GM10248 (cell line): ENCODE measurements at regions not wholly inside any gene's neighbourhood (a gene's known extent, or its start where the extent isn't known, plus 50 kb on each side); places are given as distances from the start of the nearest gene placed in this dataset.

Experiments used
- CTCF ChIA-PET: fragments of 300-600 bp; sonication (Branson Sonifier 250); formaldehyde crosslinking; extraction: SDS; loops from one replicate; lab custom pipeline; 2021; ENCODE audit warnings: antibody characterized with exemption; lab: Yijun Ruan, JAX
- POLR2A ChIA-PET: fragments of 350-650 bp; sonication (Branson Sonifier 250); formaldehyde crosslinking; extraction: SDS; loops from one replicate; lab custom pipeline; 2020; ENCODE audit warnings: antibody characterized with exemption; lab: Yijun Ruan, JAX
- DNase-seq: peaks from one replicate; pipeline ENCODE4 v3.0.0; 2012; ENCODE audit errors: extremely low spot score
- TF ChIP-seq, protein P1 (sequence below): IDR thresholded peaks from 2 replicates; pipeline ENCODE4 v1.5.1; 2012; ENCODE audit warnings: mild to moderate bottlenecking, low read depth; ENCODE audit errors: extremely low read depth, missing control alignments, control extremely low read depth

GRCh38 chr10:57165671-57166070 lies 804.6 kb upstream of the ZWINT start:
- POLR2A ChIA-PET, result no interaction called here

GRCh38 chr10:57162231-57162630 lies 801.2 kb upstream of the ZWINT start:
- POLR2A ChIA-PET, result no interaction called here
- TF ChIP-seq, protein P1, sequence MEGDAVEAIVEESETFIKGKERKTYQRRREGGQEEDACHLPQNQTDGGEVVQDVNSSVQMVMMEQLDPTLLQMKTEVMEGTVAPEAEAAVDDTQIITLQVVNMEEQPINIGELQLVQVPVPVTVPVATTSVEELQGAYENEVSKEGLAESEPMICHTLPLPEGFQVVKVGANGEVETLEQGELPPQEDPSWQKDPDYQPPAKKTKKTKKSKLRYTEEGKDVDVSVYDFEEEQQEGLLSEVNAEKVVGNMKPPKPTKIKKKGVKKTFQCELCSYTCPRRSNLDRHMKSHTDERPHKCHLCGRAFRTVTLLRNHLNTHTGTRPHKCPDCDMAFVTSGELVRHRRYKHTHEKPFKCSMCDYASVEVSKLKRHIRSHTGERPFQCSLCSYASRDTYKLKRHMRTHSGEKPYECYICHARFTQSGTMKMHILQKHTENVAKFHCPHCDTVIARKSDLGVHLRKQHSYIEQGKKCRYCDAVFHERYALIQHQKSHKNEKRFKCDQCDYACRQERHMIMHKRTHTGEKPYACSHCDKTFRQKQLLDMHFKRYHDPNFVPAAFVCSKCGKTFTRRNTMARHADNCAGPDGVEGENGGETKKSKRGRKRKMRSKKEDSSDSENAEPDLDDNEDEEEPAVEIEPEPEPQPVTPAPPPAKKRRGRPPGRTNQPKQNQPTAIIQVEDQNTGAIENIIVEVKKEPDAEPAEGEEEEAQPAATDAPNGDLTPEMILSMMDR, result no peak
- CTCF ChIA-PET, result interaction anchor here (1.1 kb wide), 1 partner anchor 9 kb away, joined by 4 read pairs; no protein-coding TSS in a partner anchor
- DNase-seq, result no peak

More at GRCh38 chr10:57165671-57166070, 804.6 kb upstream of the ZWINT start:
- TF ChIP-seq, protein P1, result no peak
- DNase-seq, result no peak
- CTCF ChIA-PET, result interaction anchor here (1.2 kb wide), 1 partner anchor 12 kb away, joined by 3 read pairs; no protein-coding TSS in a partner anchor

DNA sequence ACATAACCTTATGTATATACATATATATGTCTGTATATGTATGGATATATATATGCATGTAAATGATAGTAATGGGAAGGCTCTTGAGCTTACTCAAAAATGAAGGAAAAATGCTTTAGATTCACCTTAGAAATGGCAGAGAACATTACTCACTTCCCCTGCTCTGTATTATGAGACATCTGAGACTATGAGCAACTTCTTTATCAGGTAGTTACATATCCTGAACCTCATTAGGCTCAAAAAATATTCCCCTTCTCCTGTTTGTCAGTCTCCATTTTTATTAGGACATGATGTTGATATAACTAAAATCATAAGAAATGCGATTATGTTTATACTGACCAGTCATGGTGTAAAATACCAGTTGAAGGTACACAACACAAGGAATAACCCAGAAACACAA lies 800.1 kb upstream of the ZWINT start:
- ChIA-PET CTCF (no interaction called here), POLR2A (no interaction called here)
- TF ChIP-seq, protein P1, result no peak
- DNase-seq, result no peak

GRCh38 chr10:57145548-57145947 lies 784.5 kb upstream of the ZWINT start:
- TF ChIP-seq, protein P1, result no peak
- DNase-seq, result peak; percentile 10
- ChIA-PET POLR2A (no interaction called here), CTCF (no interaction called here)

DNA sequence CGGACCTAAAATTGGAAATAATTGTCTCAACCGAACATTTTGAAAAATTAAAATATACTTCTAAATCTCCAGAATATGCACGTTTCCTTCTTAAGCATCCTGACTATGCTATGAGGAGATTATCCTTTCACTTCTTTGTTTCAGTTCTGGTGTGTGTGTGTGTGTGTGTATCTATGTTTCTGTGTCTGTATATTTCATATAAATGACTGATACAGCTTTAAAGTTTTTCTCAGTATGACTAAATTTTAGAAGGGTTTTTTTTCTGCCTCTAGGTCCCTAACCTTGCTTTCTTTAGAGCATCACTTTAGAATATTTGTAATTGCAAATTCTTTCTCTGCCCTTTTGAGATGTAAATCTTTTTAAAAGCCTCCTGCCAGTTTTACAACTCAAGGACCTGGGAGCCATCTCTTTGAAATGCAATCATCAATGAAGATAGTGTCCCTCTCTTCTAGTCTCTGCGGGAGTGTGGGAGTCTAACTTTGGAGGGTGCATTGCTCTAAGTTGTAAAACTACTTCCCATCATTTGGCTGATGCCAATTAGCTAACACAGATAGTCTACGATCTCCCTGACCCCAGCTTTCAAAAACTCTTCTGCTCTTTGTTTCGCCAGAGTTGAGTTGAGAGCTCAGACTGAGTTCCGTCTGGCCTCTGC lies 782.0 kb upstream of the ZWINT start:
- DNase-seq, result no peak
- ChIA-PET CTCF (interaction anchor here (0.7 to 1.5 kb wide), 2 partner anchors 33 kb away, joined by 3 to 4 read pairs; no protein-coding TSS in a partner anchor), POLR2A (no interaction called here)
- TF ChIP-seq, protein P1, result no peak

DNA sequence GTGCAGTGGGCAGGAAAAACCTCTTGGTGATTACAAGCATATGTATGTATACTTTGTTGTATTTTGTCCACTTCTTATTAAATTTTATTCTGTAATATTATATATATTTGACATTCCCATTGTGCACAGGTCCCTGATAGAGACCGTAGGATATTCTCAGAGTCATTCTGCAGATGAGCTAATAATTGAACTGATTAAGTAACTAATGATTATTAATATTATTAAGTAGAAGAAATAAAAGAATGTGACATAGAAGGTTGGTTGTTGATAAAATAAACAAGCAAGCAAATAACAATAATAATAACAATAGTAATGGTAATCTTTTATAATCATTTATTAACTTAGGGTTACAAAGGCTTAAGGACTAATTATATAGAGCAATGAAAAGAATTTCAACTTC lies 780.6 kb upstream of the ZWINT start:
- ChIA-PET POLR2A (no interaction called here), CTCF (interaction anchor here (1.2 to 1.5 kb wide), 2 partner anchors 12 to 34 kb away, joined by 4 read pairs; no protein-coding TSS in a partner anchor)
- TF ChIP-seq, protein P1, result no peak
- no peak for DNase-seq
